Cardiac fibroblast (primary cell): ENCODE measurements at regions not wholly inside any gene's neighbourhood (a gene's known extent, or its start where the extent isn't known, plus 50 kb on each side); places are given as distances from the start of the nearest gene placed in this dataset.

ENCODE experiments used
- DNase-seq, 2 donors: peaks; one replicate each; pipeline versions ENCODE4 v3.0.0 to v3.0.0-alpha.2; 2010; ENCODE audit warnings: low read depth in 2 of 2
- H3K4me3 ChIP-seq, 2 donors: replicated peaks in 1 of 2; 1 replicate in 1 of 2; 2 replicates in 1 of 2; pipeline ENCODE4 v1.5.1; 2011; ENCODE audit warnings: low read depth in 2 of 2, low read length in 2 of 2, mild to moderate bottlenecking in 2 of 2, moderate library complexity in 1 of 2
- TF ChIP-seq, protein P1 (sequence below): IDR thresholded peaks from one replicate; pipeline ENCODE4 v1.5.1; 2011; ENCODE audit warnings: low read depth, mild to moderate bottlenecking, low read length, inconsistent platforms

GRCh38 chr5:104541141-104541785 is 978.7 kb upstream of the NUDT12 start:
- no peak for DNase-seq
- H3K4me3 ChIP-seq = no peak overlapping the region
- TF ChIP-seq, protein P1, sequence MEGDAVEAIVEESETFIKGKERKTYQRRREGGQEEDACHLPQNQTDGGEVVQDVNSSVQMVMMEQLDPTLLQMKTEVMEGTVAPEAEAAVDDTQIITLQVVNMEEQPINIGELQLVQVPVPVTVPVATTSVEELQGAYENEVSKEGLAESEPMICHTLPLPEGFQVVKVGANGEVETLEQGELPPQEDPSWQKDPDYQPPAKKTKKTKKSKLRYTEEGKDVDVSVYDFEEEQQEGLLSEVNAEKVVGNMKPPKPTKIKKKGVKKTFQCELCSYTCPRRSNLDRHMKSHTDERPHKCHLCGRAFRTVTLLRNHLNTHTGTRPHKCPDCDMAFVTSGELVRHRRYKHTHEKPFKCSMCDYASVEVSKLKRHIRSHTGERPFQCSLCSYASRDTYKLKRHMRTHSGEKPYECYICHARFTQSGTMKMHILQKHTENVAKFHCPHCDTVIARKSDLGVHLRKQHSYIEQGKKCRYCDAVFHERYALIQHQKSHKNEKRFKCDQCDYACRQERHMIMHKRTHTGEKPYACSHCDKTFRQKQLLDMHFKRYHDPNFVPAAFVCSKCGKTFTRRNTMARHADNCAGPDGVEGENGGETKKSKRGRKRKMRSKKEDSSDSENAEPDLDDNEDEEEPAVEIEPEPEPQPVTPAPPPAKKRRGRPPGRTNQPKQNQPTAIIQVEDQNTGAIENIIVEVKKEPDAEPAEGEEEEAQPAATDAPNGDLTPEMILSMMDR = no peak

GRCh38 chr5:104540448-104540847 is 977.9 kb upstream of the NUDT12 start:
- DNase-seq = peak; percentile 64 to 71
- H3K4me3 ChIP-seq = no peak overlapping the region
- TF ChIP-seq, protein P1 = no peak

- TF ChIP-seq, protein P1 = no peak
- DNase-seq = peak in 1 of 2 donors; percentile 2
- H3K4me3 ChIP-seq = no peak overlapping the region
Measured at GRCh38 chr5:104539618-104540350, 977.2 kb upstream of the NUDT12 start.

DNA sequence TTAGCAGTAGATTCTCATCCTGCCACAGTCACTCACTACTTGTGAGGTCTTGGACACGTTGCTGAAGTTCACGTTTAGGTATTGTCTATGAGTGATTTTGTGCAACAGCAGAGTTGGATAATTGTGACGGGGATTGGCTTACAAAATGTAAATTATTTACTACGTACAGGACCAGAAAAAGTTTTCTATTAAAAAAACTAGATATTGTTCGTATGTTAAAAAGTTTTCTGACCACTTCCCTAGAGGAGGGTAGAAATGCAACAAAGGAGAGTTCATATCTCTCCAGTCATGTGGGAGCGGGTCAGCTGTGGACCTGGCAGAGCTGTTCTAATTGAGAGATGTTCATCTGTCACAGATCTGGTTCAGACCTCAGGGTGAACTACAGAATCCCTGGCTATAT is 976.1 kb upstream of the NUDT12 start:
- no peak for DNase-seq
- TF ChIP-seq, protein P1 = no peak

GRCh38 chr5:104533498-104533897 is 970.9 kb upstream of the NUDT12 start:
- DNase-seq = no peak
- TF ChIP-seq, protein P1 = no peak
- H3K4me3 ChIP-seq = no peak overlapping the region

More for the DNA sequence above, 976.1 kb upstream of the NUDT12 start:
- H3K4me3 ChIP-seq = no peak overlapping the region

GRCh38 chr5:104526866-104527265 is 964.3 kb upstream of the NUDT12 start:
- DNase-seq = no peak
- TF ChIP-seq, protein P1 = no peak
- no peak overlapping the region for H3K4me3 ChIP-seq
